ENCODE measurements at regions not wholly inside any gene's neighbourhood (a gene's known extent, or its start where the extent isn't known, plus 50 kb on each side); places are given as distances from the start of the nearest gene placed in this dataset.

GRCh38 chr22:48449466-48450187 lies 1378.0 kb downstream of the BRD1 start:
- TF ChIP-seq, protein P1, sequence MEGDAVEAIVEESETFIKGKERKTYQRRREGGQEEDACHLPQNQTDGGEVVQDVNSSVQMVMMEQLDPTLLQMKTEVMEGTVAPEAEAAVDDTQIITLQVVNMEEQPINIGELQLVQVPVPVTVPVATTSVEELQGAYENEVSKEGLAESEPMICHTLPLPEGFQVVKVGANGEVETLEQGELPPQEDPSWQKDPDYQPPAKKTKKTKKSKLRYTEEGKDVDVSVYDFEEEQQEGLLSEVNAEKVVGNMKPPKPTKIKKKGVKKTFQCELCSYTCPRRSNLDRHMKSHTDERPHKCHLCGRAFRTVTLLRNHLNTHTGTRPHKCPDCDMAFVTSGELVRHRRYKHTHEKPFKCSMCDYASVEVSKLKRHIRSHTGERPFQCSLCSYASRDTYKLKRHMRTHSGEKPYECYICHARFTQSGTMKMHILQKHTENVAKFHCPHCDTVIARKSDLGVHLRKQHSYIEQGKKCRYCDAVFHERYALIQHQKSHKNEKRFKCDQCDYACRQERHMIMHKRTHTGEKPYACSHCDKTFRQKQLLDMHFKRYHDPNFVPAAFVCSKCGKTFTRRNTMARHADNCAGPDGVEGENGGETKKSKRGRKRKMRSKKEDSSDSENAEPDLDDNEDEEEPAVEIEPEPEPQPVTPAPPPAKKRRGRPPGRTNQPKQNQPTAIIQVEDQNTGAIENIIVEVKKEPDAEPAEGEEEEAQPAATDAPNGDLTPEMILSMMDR (IDR thresholded peaks at IDR 0.05): no peak
- no peak for ATAC-seq (ENCODE audit: low FRiP score)
- DNase-seq (ENCODE audit: low spot score): no peak

DNA sequence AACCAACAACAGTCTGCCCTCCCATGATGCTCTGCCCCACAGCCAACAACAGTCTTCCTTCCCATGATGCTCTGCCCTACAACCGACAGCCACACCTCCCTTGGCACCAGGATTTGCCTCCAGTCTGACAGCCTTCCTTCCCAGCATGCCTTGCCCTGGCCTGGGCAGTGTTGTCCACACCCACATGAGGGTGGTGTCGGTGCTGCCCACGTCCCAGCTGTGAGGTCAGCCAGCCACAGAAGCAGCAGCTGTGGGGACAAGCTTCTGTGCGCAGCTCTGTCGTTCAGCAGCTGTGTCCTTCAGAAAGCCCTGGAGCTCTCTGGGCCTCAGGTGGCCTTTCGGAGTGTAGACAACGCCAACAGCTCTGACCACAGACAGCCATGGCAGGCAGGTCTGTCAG lies 1378.9 kb downstream of the BRD1 start:
- TF ChIP-seq, protein P1 (IDR thresholded peaks at IDR 0.05): no peak
- DNase-seq (ENCODE audit: low spot score) (no peak), ATAC-seq (ENCODE audit: low FRiP score) (no peak)

- DNase-seq (ENCODE audit: low spot score) (no peak), ATAC-seq (ENCODE audit: low FRiP score) (no peak)
- TF ChIP-seq, protein P1 (IDR thresholded peaks at IDR 0.05): no peak
These were observed 1382.4 kb downstream of the BRD1 start for GRCh38 chr22:48445113-48445827.

GRCh38 chr22:48444320-48445112 lies 1383.2 kb downstream of the BRD1 start:
- TF ChIP-seq, protein P1 (IDR thresholded peaks at IDR 0.05): no peak
- no peak for DNase-seq (ENCODE audit: low spot score)
- no peak for ATAC-seq (ENCODE audit: low FRiP score)

- ATAC-seq (ENCODE audit: low FRiP score) (no peak), DNase-seq (ENCODE audit: low spot score) (no peak)
- TF ChIP-seq, protein P1 (IDR thresholded peaks at IDR 0.05): no peak
These were observed 1384.0 kb downstream of the BRD1 start for GRCh38 chr22:48443680-48444079.

- no peak for ATAC-seq (ENCODE audit: low FRiP score)
- no peak for DNase-seq (ENCODE audit: low spot score)
- TF ChIP-seq, protein P1 (IDR thresholded peaks at IDR 0.05): no peak
These were observed 1385.0 kb downstream of the BRD1 start for GRCh38 chr22:48442663-48443062.

Measured in omental fat pad (tissue), 3 donors.